ENCODE measurements at regions not wholly inside any gene's neighbourhood (a gene's known extent, or its start where the extent isn't known, plus 50 kb on each side); places are given as distances from the start of the nearest gene placed in this dataset.

- DNase-seq (ENCODE audit: low read depth): no peak
These were observed 82.9 kb downstream of the ELOVL4 start for GRCh38 chr6:79864421-79864820.

DNA sequence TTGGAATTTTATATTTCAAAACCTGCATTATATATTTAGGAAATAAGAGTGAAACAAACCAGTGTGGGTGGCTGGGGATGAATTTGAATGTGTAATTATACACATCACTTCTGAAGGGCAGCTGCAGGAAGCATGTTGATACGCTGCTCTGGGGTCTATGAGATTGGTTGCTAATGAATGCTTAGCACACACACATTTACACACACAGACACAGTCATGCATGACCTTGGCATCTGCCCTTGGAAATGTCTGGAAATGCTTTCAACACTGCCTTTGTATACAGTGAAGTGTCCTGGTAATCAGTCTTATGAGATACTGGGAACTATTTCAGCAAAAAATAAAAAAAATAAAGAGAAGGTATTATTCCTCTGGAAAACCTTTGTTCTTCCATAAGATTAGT, 83.4 kb downstream of the ELOVL4 start:
- DNase-seq (ENCODE audit: low read depth): no peak

DNA sequence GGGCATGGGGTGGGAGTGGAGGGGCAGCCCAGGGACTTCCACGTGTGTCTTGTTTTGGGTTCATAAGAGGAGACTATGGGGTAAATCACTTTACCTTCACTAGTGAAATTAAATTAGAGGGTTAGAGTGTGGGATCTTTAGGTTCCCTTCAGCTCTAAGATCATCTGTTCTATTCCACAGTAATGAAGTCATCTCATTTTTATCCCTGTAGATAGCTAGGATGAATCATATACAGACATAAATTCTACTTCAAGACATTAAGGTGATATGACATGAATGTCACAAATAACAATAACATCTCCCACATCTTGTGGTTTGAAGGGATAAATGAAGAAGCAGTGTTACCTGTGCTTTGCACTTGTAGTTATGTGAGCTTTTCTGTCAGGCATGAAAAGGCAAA, 83.8 kb downstream of the ELOVL4 start:
- DNase-seq (ENCODE audit: low read depth): no peak

DNA sequence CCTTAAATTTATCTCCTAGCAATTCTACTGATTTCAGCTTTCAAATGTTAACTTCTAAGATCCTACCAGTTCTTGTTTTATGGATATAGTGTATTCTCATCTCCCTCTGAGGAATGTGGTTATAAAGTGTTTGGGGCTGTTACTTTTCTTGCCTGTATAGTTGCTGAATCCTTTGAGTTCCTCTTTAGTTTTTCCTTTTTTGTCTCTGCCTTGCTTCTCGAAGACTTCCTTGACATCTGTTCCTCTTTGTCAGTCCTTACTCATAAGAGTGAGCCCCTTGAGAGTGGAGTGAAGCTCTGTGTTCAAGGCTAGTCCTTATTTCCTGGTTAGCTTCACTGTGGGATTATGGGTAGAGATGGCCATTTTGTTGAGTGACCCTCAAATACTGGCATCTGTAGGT, 84.6 kb downstream of the ELOVL4 start:
- no peak for DNase-seq (ENCODE audit: low read depth)

- DNase-seq (ENCODE audit: low read depth): no peak
These were observed 85.2 kb downstream of the ELOVL4 start for GRCh38 chr6:79862126-79862525.

- no peak for DNase-seq (ENCODE audit: low read depth)
These were observed 86.3 kb downstream of the ELOVL4 start for GRCh38 chr6:79861023-79861422.

DNA sequence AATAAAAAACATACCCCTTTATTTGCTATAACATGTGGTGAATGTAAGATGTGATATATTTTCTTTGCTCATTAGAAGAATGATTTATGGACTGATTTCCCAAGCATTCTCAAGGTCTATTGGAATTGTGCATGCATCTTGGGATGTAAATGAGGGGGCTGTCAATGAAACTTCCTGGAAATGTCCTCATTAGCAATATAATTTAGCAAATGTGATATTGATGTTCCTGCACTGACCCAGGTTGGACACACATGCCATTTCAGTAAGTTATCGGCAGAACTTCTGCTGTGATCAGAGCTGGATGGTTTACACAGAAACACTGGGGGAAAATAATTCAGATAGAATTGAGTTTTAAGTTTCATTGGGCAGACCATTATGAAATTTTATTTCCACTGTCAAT, 99.9 kb downstream of the ELOVL4 start:
- DNase-seq (ENCODE audit: low read depth): no peak

DNA sequence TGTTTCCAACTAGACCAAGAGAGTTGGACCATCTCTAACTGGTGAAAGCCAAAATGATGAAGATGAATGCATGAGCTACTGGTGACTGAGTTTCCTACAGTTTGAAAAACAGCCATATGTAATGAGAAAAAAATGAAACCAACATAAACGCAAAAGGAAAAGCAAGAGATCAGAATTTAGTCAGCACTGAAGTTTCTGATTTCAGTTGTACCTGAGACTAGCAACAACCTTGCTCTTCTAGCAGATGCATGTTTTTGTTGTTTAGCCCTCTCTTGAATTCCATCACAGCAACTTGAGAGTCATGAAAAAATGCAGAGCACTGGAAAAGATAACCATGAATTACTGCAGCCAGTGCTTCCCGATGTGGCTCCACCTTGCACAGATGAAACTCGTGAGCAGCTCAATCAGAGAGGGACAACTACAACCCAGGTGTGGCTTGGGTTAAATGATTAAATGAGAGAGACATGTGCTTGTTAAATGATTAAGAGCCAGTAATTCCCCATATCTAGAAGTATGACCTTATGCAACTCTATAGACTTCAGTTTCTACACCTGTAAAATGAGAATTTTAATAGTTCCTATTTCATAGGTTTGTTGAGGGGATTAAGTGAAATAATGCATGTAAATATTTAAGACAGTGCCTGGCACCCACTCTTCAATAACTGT, 104.8 kb downstream of the ELOVL4 start:
- DNase-seq (ENCODE audit: low read depth): no peak

DNA sequence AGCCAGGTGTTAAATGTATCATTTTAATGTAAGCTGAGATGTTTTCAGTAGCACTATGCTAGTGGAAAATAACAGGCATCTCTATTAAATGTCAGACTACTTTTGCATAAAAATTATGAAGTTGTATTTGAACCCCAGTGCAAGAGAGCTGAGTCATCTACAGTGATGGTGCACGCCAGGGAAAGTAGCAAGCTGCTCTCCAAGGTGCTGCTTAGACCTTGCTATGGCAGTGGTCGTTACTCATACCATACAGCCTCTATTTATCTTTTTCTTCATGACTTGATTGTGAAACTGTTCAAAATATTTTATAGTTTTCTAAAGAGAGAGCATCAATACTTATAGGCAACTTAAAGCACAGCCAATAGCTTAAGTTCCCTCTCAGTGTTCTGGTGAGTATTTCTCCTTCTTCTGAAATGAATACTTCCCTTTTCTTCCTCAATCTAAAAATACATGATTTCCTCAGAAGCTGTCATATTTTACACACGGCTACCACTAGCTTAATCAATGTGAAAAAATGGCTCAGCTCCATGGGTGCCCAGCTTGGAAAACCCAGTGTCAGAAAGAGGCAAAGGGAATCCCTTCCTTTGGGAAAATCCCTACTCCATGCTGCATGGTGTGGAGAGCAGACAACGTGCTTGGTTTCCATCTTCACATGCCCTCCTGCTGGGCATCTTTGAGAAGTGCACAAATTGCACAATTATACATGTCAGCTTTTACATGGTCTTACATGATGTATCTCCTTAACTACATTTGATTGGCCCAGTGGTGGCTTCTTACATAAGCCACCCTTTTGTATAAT, 105.6 kb downstream of the ELOVL4 start:
- no peak for DNase-seq (ENCODE audit: low read depth)

GRCh38 chr6:79838851-79839250, 108.5 kb downstream of the ELOVL4 start:
- DNase-seq (ENCODE audit: low read depth): no peak

- no peak for DNase-seq (ENCODE audit: low read depth)
These were observed 113.4 kb downstream of the ELOVL4 start for GRCh38 chr6:79833964-79834284.

GRCh38 chr6:79833264-79833963, 113.9 kb downstream of the ELOVL4 start:
- no peak for DNase-seq (ENCODE audit: low read depth)

DNA sequence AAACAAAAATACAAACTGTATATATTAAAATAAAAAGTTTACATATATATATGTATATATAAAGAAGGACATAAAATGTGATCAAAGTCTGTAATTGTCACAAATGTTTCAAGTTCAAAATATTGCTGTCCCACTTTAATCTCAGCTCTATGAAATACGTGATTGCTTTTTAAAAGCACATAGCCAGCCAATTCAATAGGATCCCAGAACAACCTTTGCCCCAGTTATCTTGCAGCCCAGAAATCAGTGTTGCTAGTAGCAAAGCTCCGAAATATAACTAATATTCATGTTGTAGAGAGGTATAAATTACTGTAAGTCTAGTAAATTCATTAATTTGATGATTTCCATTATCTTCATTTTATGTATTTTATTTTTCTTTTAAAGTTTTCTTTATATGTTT, 114.6 kb downstream of the ELOVL4 start:
- no peak for DNase-seq (ENCODE audit: low read depth)

DNA sequence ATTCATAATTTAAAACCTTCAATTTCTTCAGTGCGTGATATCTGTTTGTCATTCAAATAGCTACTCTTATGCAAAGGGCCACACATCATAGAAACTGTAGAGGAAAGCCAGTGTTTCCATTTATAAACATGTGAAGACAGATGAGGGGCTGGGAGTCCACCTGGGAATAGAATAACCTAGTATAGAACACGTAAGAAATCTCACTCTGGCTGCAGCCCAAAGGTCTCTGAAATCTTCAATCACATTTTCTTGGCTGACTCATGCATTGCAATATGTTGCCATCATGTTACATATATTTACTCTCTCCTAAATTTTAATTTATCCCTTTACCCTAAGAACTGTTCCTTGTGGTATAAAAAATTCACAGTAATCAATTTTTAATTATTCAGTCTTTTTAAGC, 123.2 kb downstream of the ELOVL4 start:
- DNase-seq (ENCODE audit: low read depth): no peak

DNA sequence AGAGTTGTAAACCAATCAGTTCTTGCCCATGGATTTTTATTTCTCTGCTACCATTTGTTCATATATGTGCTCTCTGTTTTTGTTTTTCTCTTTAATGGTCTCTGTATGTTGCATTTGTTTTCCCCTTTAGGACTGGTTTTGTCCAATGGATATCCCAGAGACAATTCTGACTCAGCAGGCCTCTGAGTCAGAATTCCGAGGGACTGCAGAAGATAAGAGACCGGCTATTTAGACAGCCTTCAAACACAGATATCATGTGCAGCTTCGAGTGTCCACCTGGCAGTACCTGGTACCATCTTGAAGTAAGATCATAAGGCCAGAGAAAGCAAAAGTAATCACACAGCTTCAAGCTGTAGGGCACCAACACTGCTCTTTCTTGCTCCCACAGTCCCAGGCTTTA, 125.5 kb downstream of the ELOVL4 start:
- DNase-seq (ENCODE audit: low read depth): no peak

DNA sequence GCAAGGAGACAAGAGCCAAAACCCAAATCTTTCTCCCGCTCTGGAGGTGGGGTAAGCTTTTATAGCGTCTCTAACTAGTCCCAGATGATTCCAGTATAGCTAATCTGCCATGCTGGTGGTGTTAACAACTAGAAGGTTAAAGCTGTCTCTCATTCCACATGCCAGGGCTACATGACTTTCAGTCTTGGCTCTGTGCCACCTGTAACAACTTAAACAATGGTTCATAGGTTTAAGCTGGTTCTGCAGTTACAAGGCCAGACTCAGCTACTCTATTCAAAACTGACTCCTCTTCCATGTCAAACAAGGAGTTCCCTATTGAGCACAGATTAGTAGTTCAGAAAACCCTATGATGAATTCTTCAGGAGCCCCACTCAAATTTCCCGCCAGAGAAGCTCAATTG, 128.9 kb downstream of the ELOVL4 start:
- no peak for DNase-seq (ENCODE audit: low read depth)

DNA sequence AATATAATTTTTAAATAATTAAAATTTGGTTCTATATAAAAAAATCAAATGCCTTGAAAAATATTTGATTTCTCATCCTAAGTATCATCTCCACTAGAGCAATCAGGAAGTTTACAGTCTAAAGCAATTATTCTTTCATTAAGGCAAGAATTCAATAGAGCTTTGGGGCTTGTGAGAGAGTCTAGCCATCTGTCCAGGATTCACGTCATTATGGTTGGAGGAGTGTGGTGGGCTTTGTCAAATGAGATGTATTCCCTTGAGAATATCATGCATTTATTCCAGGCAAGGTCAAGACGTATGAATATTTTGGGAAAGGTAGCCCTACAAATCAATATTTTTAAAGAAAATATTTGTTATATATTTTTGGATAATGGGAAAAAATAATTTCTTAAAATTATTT, 132.4 kb downstream of the ELOVL4 start:
- DNase-seq (ENCODE audit: low read depth): no peak

DNA sequence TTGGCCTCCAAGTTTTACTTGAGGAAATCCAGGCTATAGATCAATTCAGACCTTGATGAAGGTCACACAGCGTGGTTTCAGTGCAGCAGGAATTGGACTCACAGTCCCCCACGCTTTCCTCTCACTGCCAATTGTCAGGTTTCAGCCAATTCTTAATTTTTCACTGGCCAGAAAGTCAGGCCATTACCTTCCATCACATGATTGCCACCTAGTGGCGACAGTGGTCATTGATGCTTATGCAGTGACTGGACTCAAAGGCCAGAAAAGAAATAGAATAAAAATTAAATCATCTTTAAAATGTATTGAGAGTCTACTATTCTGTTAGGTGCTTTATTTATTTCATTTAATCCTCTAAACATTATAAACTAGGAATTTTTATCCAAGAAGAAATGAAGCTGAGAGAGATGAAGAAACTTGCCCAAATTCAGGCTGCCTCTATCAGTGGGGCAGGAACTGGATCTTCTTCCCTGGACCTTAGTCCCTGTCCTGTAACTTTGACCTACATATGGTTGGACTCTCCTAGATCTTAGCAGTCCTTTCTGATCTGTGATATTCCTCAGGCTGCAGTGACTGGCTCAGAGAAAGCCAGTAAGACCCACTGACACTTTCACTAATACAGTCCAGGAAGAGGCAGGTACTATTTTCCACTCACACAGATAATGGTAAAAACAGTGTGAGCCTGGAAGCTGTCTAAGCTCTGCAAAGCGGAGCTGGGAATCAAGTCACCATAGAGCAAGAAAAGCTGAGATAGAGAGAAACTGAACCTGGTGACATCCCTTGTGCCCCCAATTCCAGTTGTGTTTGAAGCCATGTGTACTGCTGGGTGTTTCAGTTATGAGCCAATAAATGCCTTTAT, 133.3 kb downstream of the ELOVL4 start:
- DNase-seq (ENCODE audit: low read depth): peak; percentile 44

DNA sequence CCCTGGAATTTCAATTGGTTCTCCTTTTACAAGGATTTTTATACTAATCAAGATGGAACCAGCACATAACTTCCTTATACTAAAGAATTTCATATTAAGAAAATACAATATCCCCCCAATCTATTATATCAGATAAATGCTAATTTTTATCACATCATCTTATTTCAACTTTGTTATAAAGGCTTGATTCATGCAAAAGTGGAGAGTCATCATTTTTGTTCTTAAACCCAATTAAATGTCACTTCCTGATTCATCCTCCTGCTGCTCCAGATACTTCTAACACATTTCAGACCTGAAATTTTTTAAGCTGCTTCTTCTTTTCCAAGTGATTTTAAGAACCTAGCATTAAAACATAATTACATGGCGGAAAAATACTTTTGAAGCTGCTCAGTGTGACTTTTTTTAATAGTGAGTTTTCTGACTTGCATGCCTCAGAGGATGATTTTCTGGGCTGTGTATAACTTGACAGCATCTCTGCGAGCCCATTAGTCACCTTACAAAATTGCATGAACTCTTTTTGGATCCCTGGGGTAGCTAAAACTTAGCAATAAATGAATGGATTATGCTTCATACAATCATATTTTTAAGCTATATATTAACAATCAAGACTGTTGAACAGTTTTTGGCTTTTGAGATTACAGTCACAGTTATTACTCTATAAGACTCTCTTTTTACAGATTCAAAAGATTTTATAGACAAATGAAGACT, 134.1 kb downstream of the ELOVL4 start:
- DNase-seq (ENCODE audit: low read depth): no peak

DNA sequence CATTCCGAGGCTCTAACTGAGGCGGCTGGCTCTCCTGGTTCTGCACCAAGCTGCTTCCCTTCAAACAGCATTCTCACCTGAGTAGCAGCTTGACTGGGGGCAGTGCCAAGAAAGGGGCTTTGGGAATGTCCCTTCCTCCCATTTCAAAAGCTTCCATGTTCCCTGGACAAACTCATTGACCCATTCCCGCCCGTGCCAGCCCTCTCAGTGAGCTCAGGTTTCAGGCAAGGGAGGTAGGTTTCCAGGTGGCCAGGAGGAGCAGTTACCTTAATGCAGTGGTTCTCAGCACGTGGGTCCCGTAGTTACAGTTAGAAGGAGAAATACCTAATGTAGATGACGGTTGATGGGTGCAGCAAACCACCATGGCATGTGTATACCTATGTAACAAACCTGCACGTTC, 135.2 kb downstream of the ELOVL4 start:
- DNase-seq (ENCODE audit: low read depth): no peak

DNA sequence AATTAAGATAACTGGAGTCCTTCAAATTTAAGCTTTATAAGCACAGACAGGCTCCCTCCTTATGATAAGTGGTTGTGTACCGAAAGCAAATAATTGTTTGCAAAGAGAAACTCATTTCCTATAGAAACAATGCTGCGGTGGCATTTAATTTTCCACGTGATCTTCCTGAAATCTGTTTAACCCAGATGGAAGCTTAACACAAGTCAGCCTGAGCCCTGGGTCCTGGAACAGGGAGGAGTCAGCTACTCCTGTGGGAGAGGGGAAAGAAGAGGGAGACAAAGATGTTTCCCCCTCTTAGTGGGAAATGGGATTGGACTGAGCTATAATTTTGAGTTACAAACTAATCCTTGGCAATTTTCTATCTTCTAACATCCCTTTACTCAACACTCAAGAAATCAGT, 136.5 kb downstream of the ELOVL4 start:
- no peak for DNase-seq (ENCODE audit: low read depth)

DNA sequence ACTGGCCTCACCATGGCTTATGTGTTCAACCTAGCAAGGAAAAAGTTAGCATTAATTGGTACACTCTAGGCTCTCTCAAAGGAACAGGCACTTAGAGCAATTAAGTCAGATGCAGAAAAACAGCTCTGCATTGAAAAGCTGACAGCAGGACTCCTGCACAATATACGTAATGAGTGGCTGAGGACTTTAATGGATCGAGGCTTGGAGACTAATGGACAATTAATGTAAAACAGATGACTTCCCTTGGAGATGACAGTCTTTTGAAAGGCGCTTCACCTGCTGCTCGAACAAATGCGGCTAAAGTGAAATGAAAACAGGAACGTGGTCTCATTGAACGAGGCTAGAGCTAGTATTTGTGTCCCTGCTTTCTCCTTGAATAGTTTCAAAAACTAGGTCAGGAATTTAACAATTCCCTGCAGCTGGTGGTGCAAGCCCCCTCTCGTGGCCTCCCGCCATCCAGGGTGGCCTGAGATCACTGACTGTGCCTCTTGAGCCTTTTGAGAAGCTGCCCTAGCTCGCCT, 137.1 kb downstream of the ELOVL4 start:
- no peak for DNase-seq (ENCODE audit: low read depth)

Data from activated gamma-delta T cell treated with anti-CD3 and anti-CD28 coated beads, Interleukin-2, amount 50 U/mL, for 16 hours (primary cell).